DND-41 (cell line): ENCODE measurements at regions not wholly inside any gene's neighbourhood (a gene's known extent, or its start where the extent isn't known, plus 50 kb on each side); places are given as distances from the start of the nearest gene placed in this dataset.

ENCODE experiments used
- EZH2 ChIP-seq: IDR thresholded peaks from 3 replicates; pipeline ENCODE4 v1.6.1; 2012; ENCODE audit warnings: borderline replicate concordance, low read depth, mild to moderate bottlenecking, moderate library complexity, low read length, inconsistent platforms; ENCODE audit not compliant: severe bottlenecking
- TF ChIP-seq, protein P1 (sequence below): IDR thresholded peaks from 2 replicates; pipeline ENCODE4 v1.5.1; 2012; ENCODE audit warnings: borderline replicate concordance, low read length, moderate library complexity, mild to moderate bottlenecking; ENCODE audit not compliant: poor library complexity, severe bottlenecking; ENCODE audit errors: extremely low read depth

DNA sequence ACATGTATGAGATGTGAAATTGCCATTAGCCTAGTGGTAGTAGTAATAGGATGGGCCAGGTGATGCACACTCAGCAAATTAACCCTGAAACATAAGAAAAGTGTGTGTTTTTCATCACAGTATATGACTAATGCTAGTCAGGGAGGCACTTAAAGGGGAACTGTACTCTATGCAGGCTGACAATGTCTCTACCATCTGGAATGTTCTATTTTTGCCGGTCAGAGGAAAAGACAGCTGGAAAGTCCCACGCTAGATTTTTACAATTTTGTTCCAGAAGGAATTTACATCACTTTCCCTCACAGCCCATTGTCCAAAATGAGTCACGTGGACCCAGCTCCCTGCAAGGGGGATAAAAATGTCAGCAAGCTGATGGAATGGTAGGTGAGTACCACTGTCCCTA, 746.3 kb upstream of the CHAC2 start:
- TF ChIP-seq, protein P1, sequence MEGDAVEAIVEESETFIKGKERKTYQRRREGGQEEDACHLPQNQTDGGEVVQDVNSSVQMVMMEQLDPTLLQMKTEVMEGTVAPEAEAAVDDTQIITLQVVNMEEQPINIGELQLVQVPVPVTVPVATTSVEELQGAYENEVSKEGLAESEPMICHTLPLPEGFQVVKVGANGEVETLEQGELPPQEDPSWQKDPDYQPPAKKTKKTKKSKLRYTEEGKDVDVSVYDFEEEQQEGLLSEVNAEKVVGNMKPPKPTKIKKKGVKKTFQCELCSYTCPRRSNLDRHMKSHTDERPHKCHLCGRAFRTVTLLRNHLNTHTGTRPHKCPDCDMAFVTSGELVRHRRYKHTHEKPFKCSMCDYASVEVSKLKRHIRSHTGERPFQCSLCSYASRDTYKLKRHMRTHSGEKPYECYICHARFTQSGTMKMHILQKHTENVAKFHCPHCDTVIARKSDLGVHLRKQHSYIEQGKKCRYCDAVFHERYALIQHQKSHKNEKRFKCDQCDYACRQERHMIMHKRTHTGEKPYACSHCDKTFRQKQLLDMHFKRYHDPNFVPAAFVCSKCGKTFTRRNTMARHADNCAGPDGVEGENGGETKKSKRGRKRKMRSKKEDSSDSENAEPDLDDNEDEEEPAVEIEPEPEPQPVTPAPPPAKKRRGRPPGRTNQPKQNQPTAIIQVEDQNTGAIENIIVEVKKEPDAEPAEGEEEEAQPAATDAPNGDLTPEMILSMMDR: no peak
- no peak for TF ChIP-seq EZH2
